ENCODE measurements at regions not wholly inside any gene's neighbourhood (a gene's known extent, or its start where the extent isn't known, plus 50 kb on each side); places are given as distances from the start of the nearest gene placed in this dataset.

- no peak for DNase-seq
- Histone ChIP-seq H3K27me3 (replicated peaks; ENCODE audit: control insufficient read depth, insufficient read depth, low read length) (no peaks in the 10 kb centered on the region), H3K9me3 (no peaks in the 10 kb centered on the region), H3K36me3 (ENCODE audit: control insufficient read depth, insufficient read depth, low read length) (no peaks in the 10 kb centered on the region), H3K4me3 (ENCODE audit: low read depth, low read length) (no peak overlapping the region), H3K4me1 (no peaks in the 10 kb centered on the region)
- BruUV-seq (replicated peaks), result no TSS peak
- Mint-ChIP-seq H3K27ac (ENCODE audit: unreplicated experiment) (no peak overlapping the region), H3K4me3 (ENCODE audit: unreplicated experiment) (no peak overlapping the region), H3K4me1 (ENCODE audit: low read depth, unreplicated experiment) (no peaks in the 10 kb centered on the region), H3K27me3 (ENCODE audit: insufficient read depth, unreplicated experiment) (no peaks in the 10 kb centered on the region), H3K36me3 (ENCODE audit: insufficient read depth, unreplicated experiment) (no peaks in the 10 kb centered on the region), H3K9me3 (ENCODE audit: unreplicated experiment) (no peaks in the 10 kb centered on the region)
- ChIA-PET CTCF (no interaction called here), POLR2A (no interaction called here)
- intact Hi-C loops (cut with micrococcal nuclease; ENCODE audit: unreplicated experiment), result no loop called here
- TF ChIP-seq CTCF (IDR thresholded peaks at IDR 0.05; ENCODE audit: insufficient read depth in 1 of 2, low read depth in 1 of 2, low read length in 1 of 2, severe bottlenecking in 1 of 2, unreplicated experiment in 1 of 2), result no peak
Measured at GRCh38 chr1:81606656-81607055, 194.1 kb upstream of the ADGRL2 start.

GRCh38 chr1:81605023-81605422, 195.7 kb upstream of the ADGRL2 start:
- ChIA-PET POLR2A (no interaction called here), CTCF (no interaction called here)
- Histone ChIP-seq H3K36me3 (ENCODE audit: control insufficient read depth, insufficient read depth, low read length) (no peaks in the 10 kb centered on the region), H3K27me3 (replicated peaks; ENCODE audit: control insufficient read depth, insufficient read depth, low read length) (no peaks in the 10 kb centered on the region), H3K4me3 (ENCODE audit: low read depth, low read length) (no peak overlapping the region), H3K9me3 (no peaks in the 10 kb centered on the region), H3K4me1 (no peaks in the 10 kb centered on the region)
- H3K4me1 Mint-ChIP-seq (ENCODE audit: low read depth, unreplicated experiment), result no peaks in the 10 kb centered on the region
- intact Hi-C loops (cut with micrococcal nuclease; ENCODE audit: unreplicated experiment), result no loop called here
- BruUV-seq (replicated peaks), result no TSS peak
- H3K36me3 Mint-ChIP-seq (ENCODE audit: insufficient read depth, unreplicated experiment), result no peaks in the 10 kb centered on the region
- no peak overlapping the region for H3K4me3 Mint-ChIP-seq (ENCODE audit: unreplicated experiment)
- no peaks in the 10 kb centered on the region for H3K9me3 Mint-ChIP-seq (ENCODE audit: unreplicated experiment)
- no peak for TF ChIP-seq CTCF (IDR thresholded peaks at IDR 0.05; ENCODE audit: insufficient read depth in 1 of 2, low read depth in 1 of 2, low read length in 1 of 2, severe bottlenecking in 1 of 2, unreplicated experiment in 1 of 2)
- no peak overlapping the region for H3K27ac Mint-ChIP-seq (ENCODE audit: unreplicated experiment)
- no peaks in the 10 kb centered on the region for H3K27me3 Mint-ChIP-seq (ENCODE audit: insufficient read depth, unreplicated experiment)
- no peak for DNase-seq

DNA sequence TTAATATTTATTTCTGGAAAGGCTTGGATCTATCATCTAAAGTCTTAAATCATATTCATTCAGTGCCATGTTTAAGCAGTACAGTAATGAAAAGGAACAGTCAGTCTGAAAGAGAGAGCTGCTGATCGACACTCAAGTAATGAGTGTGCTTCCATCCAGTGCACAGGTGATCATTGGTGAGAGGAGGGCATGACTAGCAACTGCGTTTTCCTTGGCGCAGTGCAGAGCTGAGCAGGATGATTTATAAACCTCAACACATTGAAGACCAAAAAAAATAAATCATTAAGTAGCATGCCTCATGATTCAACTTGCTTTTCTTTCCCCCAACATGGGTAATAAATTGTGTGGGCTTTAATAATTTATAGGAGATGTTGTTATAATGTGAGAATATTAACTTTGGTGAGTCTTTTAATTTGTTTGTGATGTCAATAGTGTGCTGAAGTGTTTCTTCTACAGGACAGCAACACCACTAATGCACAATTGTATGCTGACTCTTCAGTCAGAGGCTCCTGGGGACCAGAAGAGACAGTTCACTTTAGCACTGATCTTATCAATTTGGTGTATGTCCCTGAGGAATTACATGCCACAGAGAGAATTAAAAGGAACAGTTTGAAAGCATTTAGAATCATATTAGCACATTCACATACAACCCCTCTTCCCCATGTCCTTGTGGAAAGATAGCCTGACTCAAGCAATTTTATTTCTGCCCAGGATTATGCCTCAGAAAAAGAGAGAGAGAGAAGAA, 199.7 kb upstream of the ADGRL2 start:
- DNase-seq, result no peak
- intact Hi-C loops (cut with micrococcal nuclease; ENCODE audit: unreplicated experiment), result no loop called here
- POLR2A ChIA-PET, result no interaction called here
- Histone ChIP-seq H3K36me3 (ENCODE audit: control insufficient read depth, insufficient read depth, low read length) (no peaks in the 10 kb centered on the region), H3K4me1 (no peaks in the 10 kb centered on the region), H3K27me3 (replicated peaks; ENCODE audit: control insufficient read depth, insufficient read depth, low read length) (no peaks in the 10 kb centered on the region), H3K4me3 (ENCODE audit: low read depth, low read length) (no peak overlapping the region), H3K9me3 (no peaks in the 10 kb centered on the region)
- CTCF ChIA-PET, result no interaction called here
- H3K9me3 Mint-ChIP-seq (ENCODE audit: unreplicated experiment), result no peaks in the 10 kb centered on the region
- H3K4me1 Mint-ChIP-seq (ENCODE audit: low read depth, unreplicated experiment), result no peaks in the 10 kb centered on the region
- no peak overlapping the region for H3K4me3 Mint-ChIP-seq (ENCODE audit: unreplicated experiment)
- no peaks in the 10 kb centered on the region for H3K36me3 Mint-ChIP-seq (ENCODE audit: insufficient read depth, unreplicated experiment)
- no TSS peak for BruUV-seq (replicated peaks)
- no peaks in the 10 kb centered on the region for H3K27me3 Mint-ChIP-seq (ENCODE audit: insufficient read depth, unreplicated experiment)
- TF ChIP-seq CTCF (IDR thresholded peaks at IDR 0.05; ENCODE audit: insufficient read depth in 1 of 2, low read depth in 1 of 2, low read length in 1 of 2, severe bottlenecking in 1 of 2, unreplicated experiment in 1 of 2), result no peak
- H3K27ac Mint-ChIP-seq (ENCODE audit: unreplicated experiment), result no peak overlapping the region

All from Caco-2 (cell line).